Loucy (cell line): ENCODE measurements at regions not wholly inside any gene's neighbourhood (a gene's known extent, or its start where the extent isn't known, plus 50 kb on each side); places are given as distances from the start of the nearest gene placed in this dataset.
"Not testable (repeated sequence)": the region's sequence is repeated elsewhere in the genome, so short reads cannot be mapped to it uniquely, and the experiment has no call there.

Source experiments
- H2AFZ ChIP-seq: fragments of 200-600 bp; sonication (generic); 2 replicates; pipeline ENCODE4 v1.6.0; 2016; ENCODE audit warnings: antibody characterized with exemption, mild to moderate bottlenecking, low read length, moderate library complexity
- H3F3A ChIP-seq: fragments of 200-600 bp; 2 replicates; pipeline ENCODE4 v1.6.0; 2016; ENCODE audit warnings: antibody characterized with exemption, low read depth, mild to moderate bottlenecking
- H3K27me3 ChIP-seq: fragments of 200-600 bp; sonication (generic); 2 replicates; pipeline ENCODE4 v1.6.1; 2014; ENCODE audit warnings: low read length, mild to moderate bottlenecking; ENCODE audit not compliant: insufficient read depth, poor library complexity, severe bottlenecking
- H3K36me3 ChIP-seq: fragments of 200-600 bp; sonication (generic); 2 replicates; pipeline ENCODE4 v1.6.1; 2016; ENCODE audit warnings: low read length; ENCODE audit not compliant: insufficient read depth
- H3K4me1 ChIP-seq: fragments of 200-600 bp; sonication (generic); 2 replicates; pipeline ENCODE4 v1.5.1; 2014; ENCODE audit warnings: low read length, mild to moderate bottlenecking; ENCODE audit not compliant: insufficient read depth, poor library complexity, severe bottlenecking
- H3K4me2 ChIP-seq: fragments of 200-600 bp; sonication (generic); 2 replicates; pipeline ENCODE4 v1.6.0; 2014; ENCODE audit warnings: antibody characterized with exemption, low read length, low read depth, mild to moderate bottlenecking; ENCODE audit not compliant: poor library complexity, severe bottlenecking
- H3K4me3 ChIP-seq: fragments of 200-600 bp; sonication (generic); 2 replicates; pipeline ENCODE4 v1.5.1; 2014; ENCODE audit warnings: low read length, mild to moderate bottlenecking, mixed read lengths; ENCODE audit not compliant: poor library complexity, severe bottlenecking
- H3K79me2 ChIP-seq: fragments of 200-600 bp; sonication (generic); 2 replicates; pipeline ENCODE4 v1.6.1; 2014; ENCODE audit warnings: low read length; ENCODE audit not compliant: insufficient read depth
- H3K9ac ChIP-seq: fragments of 200-600 bp; sonication (generic); 2 replicates; pipeline ENCODE4 v1.6.0; 2014; ENCODE audit warnings: mild to moderate bottlenecking, low read depth, low read length, moderate library complexity; ENCODE audit not compliant: poor library complexity, severe bottlenecking
- H3K9me2 ChIP-seq: fragments of 200-600 bp; sonication (generic); replicated peaks from 2 replicates; pipeline ENCODE4 v1.6.1; 2016; ENCODE audit warnings: low read depth, low read length, mixed read lengths
- H3K9me3 ChIP-seq: fragments of 200-600 bp; sonication (generic); 2 replicates; pipeline ENCODE4 v1.6.1; 2014; ENCODE audit warnings: mild to moderate bottlenecking, antibody characterized with exemption, low read length, low read depth; ENCODE audit not compliant: insufficient read depth
- H4K20me1 ChIP-seq: fragments of 200-600 bp; sonication (generic); 2 replicates; pipeline ENCODE4 v1.6.0; 2014; ENCODE audit warnings: antibody characterized with exemption, low read length, mild to moderate bottlenecking; ENCODE audit not compliant: insufficient read depth, poor library complexity, severe bottlenecking
- EZH2phosphoT487 ChIP-seq: fragments of 200-600 bp; IDR thresholded peaks from 2 replicates; pipeline ENCODE4 v1.6.1; 2018; ENCODE audit warnings: antibody characterized with exemption, mild to moderate bottlenecking, moderate library complexity, borderline replicate concordance
- TF ChIP-seq, protein P1 (sequence below): fragments of 200-600 bp; sonication (generic); conservative IDR thresholded peaks from 2 replicates; pipeline ENCODE4 v1.5.1; 2014; ENCODE audit warnings: mild to moderate bottlenecking, antibody characterized with exemption, low read length

DNA sequence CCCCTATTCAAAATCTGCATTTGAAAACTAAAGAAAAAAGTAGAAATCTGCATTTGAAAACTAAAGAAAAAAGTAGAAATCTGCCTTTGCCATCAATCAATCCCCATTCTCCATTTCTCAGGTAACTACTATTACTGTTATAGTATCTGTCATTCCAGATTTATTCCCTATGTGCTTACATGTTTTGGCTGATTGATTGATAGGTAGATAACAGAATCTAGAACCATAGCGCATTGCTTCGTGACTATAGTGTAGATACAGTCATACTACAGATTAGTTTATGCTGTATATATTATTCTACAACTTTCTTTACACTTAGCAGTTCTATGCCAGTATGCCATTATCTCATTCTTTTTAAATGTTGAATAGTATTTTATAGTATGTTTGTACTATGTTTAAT lies 163.0 kb downstream of the SIM1 start:
- no peaks in the 10 kb centered on the region for H4K20me1 ChIP-seq
- H3K4me3 ChIP-seq = no peak overlapping the region
- H3K36me3 ChIP-seq = no peaks in the 10 kb centered on the region
- no peaks in the 10 kb centered on the region for H3F3A ChIP-seq
- H3K4me2 ChIP-seq = no peak overlapping the region
- H3K9me3 ChIP-seq = no peaks in the 10 kb centered on the region
- no peak overlapping the region for H2AFZ ChIP-seq
- H3K9ac ChIP-seq = no peak overlapping the region
- no peaks in the 10 kb centered on the region for H3K9me2 ChIP-seq
- no peak for TF ChIP-seq EZH2phosphoT487
- TF ChIP-seq, protein P1, sequence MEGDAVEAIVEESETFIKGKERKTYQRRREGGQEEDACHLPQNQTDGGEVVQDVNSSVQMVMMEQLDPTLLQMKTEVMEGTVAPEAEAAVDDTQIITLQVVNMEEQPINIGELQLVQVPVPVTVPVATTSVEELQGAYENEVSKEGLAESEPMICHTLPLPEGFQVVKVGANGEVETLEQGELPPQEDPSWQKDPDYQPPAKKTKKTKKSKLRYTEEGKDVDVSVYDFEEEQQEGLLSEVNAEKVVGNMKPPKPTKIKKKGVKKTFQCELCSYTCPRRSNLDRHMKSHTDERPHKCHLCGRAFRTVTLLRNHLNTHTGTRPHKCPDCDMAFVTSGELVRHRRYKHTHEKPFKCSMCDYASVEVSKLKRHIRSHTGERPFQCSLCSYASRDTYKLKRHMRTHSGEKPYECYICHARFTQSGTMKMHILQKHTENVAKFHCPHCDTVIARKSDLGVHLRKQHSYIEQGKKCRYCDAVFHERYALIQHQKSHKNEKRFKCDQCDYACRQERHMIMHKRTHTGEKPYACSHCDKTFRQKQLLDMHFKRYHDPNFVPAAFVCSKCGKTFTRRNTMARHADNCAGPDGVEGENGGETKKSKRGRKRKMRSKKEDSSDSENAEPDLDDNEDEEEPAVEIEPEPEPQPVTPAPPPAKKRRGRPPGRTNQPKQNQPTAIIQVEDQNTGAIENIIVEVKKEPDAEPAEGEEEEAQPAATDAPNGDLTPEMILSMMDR = no peak
- H3K79me2 ChIP-seq = no peaks in the 10 kb centered on the region
- no peaks in the 10 kb centered on the region for H3K27me3 ChIP-seq
- peaks cover 3% of the 10 kb centered on the region for H3K4me1 ChIP-seq

DNA sequence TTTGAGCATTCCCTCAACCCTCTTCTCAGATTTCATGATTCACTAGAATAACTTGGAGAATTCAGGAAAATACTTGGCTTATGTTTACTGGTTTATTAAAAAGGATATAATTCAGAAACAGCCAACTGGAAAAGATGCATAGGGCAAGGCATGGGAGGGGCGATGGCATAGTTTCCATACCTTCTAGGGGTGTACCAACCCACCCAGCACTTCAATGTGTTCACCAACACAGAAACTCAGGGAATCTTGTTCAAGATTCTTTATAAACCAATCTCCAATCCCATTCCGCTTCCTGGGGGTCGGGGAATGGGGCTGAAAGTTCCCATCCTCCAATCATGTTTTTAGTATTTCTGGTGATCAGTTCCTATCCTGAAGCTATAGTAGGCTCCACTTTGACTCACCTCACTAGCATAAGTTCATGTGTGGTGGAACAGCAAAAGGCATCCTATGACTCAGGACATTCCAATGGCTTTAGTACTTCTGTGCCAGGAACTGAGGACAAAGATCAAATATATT lies 164.4 kb downstream of the SIM1 start:
- H3K4me2 ChIP-seq = no peak overlapping the region
- H3K4me3 ChIP-seq = no peak overlapping the region
- no peaks in the 10 kb centered on the region for H3K9me2 ChIP-seq
- H2AFZ ChIP-seq = no peak overlapping the region
- H3K4me1 ChIP-seq = peaks cover 1% of the 10 kb centered on the region
- no peaks in the 10 kb centered on the region for H3K9me3 ChIP-seq
- no peaks in the 10 kb centered on the region for H4K20me1 ChIP-seq
- H3K9ac ChIP-seq = no peak overlapping the region
- H3K27me3 ChIP-seq = no peaks in the 10 kb centered on the region
- H3F3A ChIP-seq = no peaks in the 10 kb centered on the region
- H3K36me3 ChIP-seq = no peaks in the 10 kb centered on the region
- H3K79me2 ChIP-seq = no peaks in the 10 kb centered on the region
- TF ChIP-seq, protein P1 = no peak
- no peak for TF ChIP-seq EZH2phosphoT487

DNA sequence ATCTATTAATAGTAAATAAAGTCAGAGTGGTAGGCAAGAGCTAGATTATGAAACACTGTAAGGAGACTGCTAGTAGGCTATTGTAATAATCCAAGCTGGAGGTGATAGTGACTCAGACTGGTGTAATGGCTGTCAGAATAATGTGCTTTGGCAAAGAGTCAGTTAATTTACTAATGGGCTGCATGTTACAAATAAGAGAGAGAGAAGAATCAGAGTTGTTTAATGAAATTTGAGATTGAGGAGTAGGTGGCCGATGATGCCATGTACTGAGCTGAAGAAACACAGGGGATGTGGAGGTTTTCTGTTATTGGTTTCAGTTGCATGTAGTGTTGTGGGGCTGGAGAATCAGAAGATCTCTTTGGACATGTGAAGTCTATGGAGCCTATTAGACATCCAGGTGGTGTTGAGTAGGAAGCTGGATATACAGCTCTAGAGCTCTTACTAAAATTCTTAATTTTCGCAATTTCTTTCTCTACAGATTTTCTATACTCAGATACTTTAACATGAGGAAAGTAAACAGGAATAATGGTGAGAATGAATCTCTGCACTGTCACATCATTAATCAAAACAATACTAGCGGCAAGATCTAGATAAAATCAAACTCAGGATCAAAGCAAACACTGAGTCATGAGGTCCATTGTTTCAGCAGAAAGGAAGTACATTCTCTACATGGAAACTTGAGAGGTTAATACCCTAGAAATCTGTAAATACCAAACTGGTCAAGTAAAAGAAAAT lies 167.7 kb downstream of the SIM1 start:
- no peaks in the 10 kb centered on the region for H3K79me2 ChIP-seq
- H3K4me1 ChIP-seq = no peaks in the 10 kb centered on the region
- no peaks in the 10 kb centered on the region for H3F3A ChIP-seq
- no peak for TF ChIP-seq EZH2phosphoT487
- TF ChIP-seq, protein P1 = no peak
- H3K27me3 ChIP-seq = no peaks in the 10 kb centered on the region
- no peaks in the 10 kb centered on the region for H3K9me2 ChIP-seq
- H3K36me3 ChIP-seq = no peaks in the 10 kb centered on the region
- no peak overlapping the region for H3K4me2 ChIP-seq
- H3K9me3 ChIP-seq = no peaks in the 10 kb centered on the region
- no peak overlapping the region for H3K9ac ChIP-seq
- no peak overlapping the region for H2AFZ ChIP-seq
- no peaks in the 10 kb centered on the region for H4K20me1 ChIP-seq
- no peak overlapping the region for H3K4me3 ChIP-seq

DNA sequence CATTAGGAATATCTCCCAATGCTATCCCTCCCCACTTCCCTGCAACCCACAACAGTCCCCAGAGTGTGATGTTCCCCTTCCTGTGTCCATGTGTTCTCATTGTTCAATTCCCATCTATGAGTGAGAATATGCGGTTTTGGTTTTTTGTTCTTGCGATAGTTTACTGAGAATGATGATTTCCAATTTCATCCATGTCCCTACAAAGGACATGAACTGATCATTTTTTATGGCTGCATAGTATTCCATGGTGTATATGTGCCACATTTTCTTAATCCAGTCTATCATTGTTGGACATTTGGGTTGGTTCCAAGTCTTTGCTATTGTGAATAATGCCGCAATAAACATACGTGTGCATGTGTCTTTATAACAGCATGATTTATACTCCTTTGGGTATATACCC lies 169.5 kb downstream of the SIM1 start:
- not testable (repeated sequence) for H3K9me2 ChIP-seq, H3K4me3 ChIP-seq, H2AFZ ChIP-seq, H3K9me3 ChIP-seq, H3F3A ChIP-seq, H3K27me3 ChIP-seq, H3K9ac ChIP-seq, H3K4me2 ChIP-seq, H3K36me3 ChIP-seq, H4K20me1 ChIP-seq, H3K4me1 ChIP-seq, H3K79me2 ChIP-seq
